NCI-H1417 treated with DMSO at 0.1 percent for 48 hours (cell line): ENCODE measurements at regions not wholly inside any gene's neighbourhood (a gene's known extent, or its start where the extent isn't known, plus 50 kb on each side); places are given as distances from the start of the nearest gene placed in this dataset.

Source experiments
- DNase-seq: peaks from one replicate; lab custom pipeline; 2025; lab: John Stamatoyannopoulos, UW

- DNase-seq: no peak
These were observed 106.5 kb upstream of the SLC4A7 start for GRCh38 chr3:27590437-27591298.

- no peak for DNase-seq
These were observed 105.6 kb upstream of the SLC4A7 start for GRCh38 chr3:27589795-27590194.

- no peak for DNase-seq
These were observed 101.2 kb upstream of the SLC4A7 start for GRCh38 chr3:27585429-27585828.

GRCh38 chr3:27584874-27585273, 100.7 kb upstream of the SLC4A7 start:
- DNase-seq: no peak

- no peak for DNase-seq
These were observed 97.7 kb upstream of the SLC4A7 start for GRCh38 chr3:27581852-27582251.

- DNase-seq: no peak
These were observed 93.8 kb upstream of the SLC4A7 start for GRCh38 chr3:27578032-27578431.

GRCh38 chr3:27577504-27577903, 93.3 kb upstream of the SLC4A7 start:
- DNase-seq: no peak

GRCh38 chr3:27576171-27576570, 92.0 kb upstream of the SLC4A7 start:
- DNase-seq: no peak

GRCh38 chr3:27575499-27575898, 91.3 kb upstream of the SLC4A7 start:
- no peak for DNase-seq

GRCh38 chr3:27574438-27574795, 90.2 kb upstream of the SLC4A7 start:
- DNase-seq: no peak

GRCh38 chr3:27573780-27574437, 89.7 kb upstream of the SLC4A7 start:
- DNase-seq: no peak

GRCh38 chr3:27573138-27573537, 89.0 kb upstream of the SLC4A7 start:
- DNase-seq: no peak

GRCh38 chr3:27571345-27571744, 87.2 kb upstream of the SLC4A7 start:
- no peak for DNase-seq

GRCh38 chr3:27570421-27571106, 86.4 kb upstream of the SLC4A7 start:
- DNase-seq: no peak

GRCh38 chr3:27568393-27568792, 84.2 kb upstream of the SLC4A7 start:
- no peak for DNase-seq

GRCh38 chr3:27567251-27567650, 83.1 kb upstream of the SLC4A7 start:
- no peak for DNase-seq

GRCh38 chr3:27565201-27565852, 81.1 kb upstream of the SLC4A7 start:
- DNase-seq: no peak

GRCh38 chr3:27561576-27561975, 77.4 kb upstream of the SLC4A7 start:
- DNase-seq: no peak

- DNase-seq: no peak
These were observed 76.4 kb upstream of the SLC4A7 start for GRCh38 chr3:27560484-27561056.

- no peak for DNase-seq
These were observed 75.7 kb upstream of the SLC4A7 start for GRCh38 chr3:27559835-27560234.

GRCh38 chr3:27559381-27559780, 75.2 kb upstream of the SLC4A7 start:
- DNase-seq: no peak

- DNase-seq: no peak
These were observed 73.2 kb upstream of the SLC4A7 start for GRCh38 chr3:27557411-27557810.
